Colon (tissue), 2 donors: ENCODE measurements at regions not wholly inside any gene's neighbourhood (a gene's known extent, or its start where the extent isn't known, plus 50 kb on each side); places are given as distances from the start of the nearest gene placed in this dataset.
"Not testable (repeated sequence)": the region's sequence is repeated elsewhere in the genome, so short reads cannot be mapped to it uniquely, and the experiment has no call there.

Source experiments
- FAIRE-seq: peaks from 2 replicates; lab custom pipeline; 2012; peaks lifted over from hg19 to GRCh38; lab: Jason Lieb, UNC
- donor health status: control.
- donor health status: control.

GRCh38 chr6:113758826-113759574 is 98.1 kb upstream of the MARCKS start:
- no peak for FAIRE-seq

GRCh38 chr6:113762641-113763040 is 94.5 kb upstream of the MARCKS start:
- no peak for FAIRE-seq

GRCh38 chr6:113763311-113763766 is 93.8 kb upstream of the MARCKS start:
- no peak for FAIRE-seq

- no peak for FAIRE-seq
Measured at GRCh38 chr6:113763876-113764275, 93.3 kb upstream of the MARCKS start.

GRCh38 chr6:113765909-113766308 is 91.2 kb upstream of the MARCKS start:
- FAIRE-seq: no peak

GRCh38 chr6:113767985-113768384 is 89.2 kb upstream of the MARCKS start:
- FAIRE-seq: no peak

GRCh38 chr6:113772961-113773360 is 84.2 kb upstream of the MARCKS start:
- FAIRE-seq: no peak

GRCh38 chr6:113774127-113774825 is 82.9 kb upstream of the MARCKS start:
- FAIRE-seq: no peak

- no peak for FAIRE-seq
Measured at GRCh38 chr6:113776998-113777397, 80.1 kb upstream of the MARCKS start.

- no peak for FAIRE-seq
Measured at GRCh38 chr6:113777601-113778000, 79.5 kb upstream of the MARCKS start.

GRCh38 chr6:113779656-113780055 is 77.5 kb upstream of the MARCKS start:
- no peak for FAIRE-seq

GRCh38 chr6:113782636-113783035 is 74.5 kb upstream of the MARCKS start:
- FAIRE-seq: no peak

GRCh38 chr6:113786168-113786567 is 71.0 kb upstream of the MARCKS start:
- no peak for FAIRE-seq

GRCh38 chr6:113788586-113788985 is 68.6 kb upstream of the MARCKS start:
- no peak for FAIRE-seq

GRCh38 chr6:113791225-113791624 is 65.9 kb upstream of the MARCKS start:
- peak; percentile 21 for FAIRE-seq

GRCh38 chr6:113795371-113795770 is 61.8 kb upstream of the MARCKS start:
- FAIRE-seq: not testable (repeated sequence)

GRCh38 chr6:113796038-113796437 is 61.1 kb upstream of the MARCKS start:
- FAIRE-seq: no peak

- FAIRE-seq: no peak
Measured at GRCh38 chr6:113802779-113803178, 54.4 kb upstream of the MARCKS start.

GRCh38 chr6:113805173-113805790 is 51.9 kb upstream of the MARCKS start:
- no peak for FAIRE-seq

GRCh38 chr6:113805811-113806495 is 51.2 kb upstream of the MARCKS start:
- FAIRE-seq: no peak
